ENCODE measurements at regions not wholly inside any gene's neighbourhood (a gene's known extent, or its start where the extent isn't known, plus 50 kb on each side); places are given as distances from the start of the nearest gene placed in this dataset.

- Histone ChIP-seq H3K27me3 (replicated peaks in 1 of 4; ENCODE audit: control insufficient read depth in 3 of 4, extremely low read depth in 1 of 4, insufficient read depth in 3 of 4, low read length in 3 of 4) (no peaks in the 10 kb centered on the region), H3K9ac (replicated peaks in 1 of 4; ENCODE audit: extremely low read depth in 1 of 4, low read depth in 3 of 4, low read length in 3 of 4) (no peak overlapping the region), H3K23me2 (ENCODE audit: low read depth, low read length) (no peaks in the 10 kb centered on the region), H4K20me1 (replicated peaks in 1 of 2; ENCODE audit: control insufficient read depth in 1 of 2, insufficient read depth in 2 of 2, low read length in 2 of 2) (no peaks in the 10 kb centered on the region), H3K79me2 (ENCODE audit: control insufficient read depth in 1 of 2, insufficient read depth in 2 of 2, low read length in 2 of 2) (no peaks in the 10 kb centered on the region), H3K56ac (replicated peaks; ENCODE audit: insufficient read length, low read depth, low read length) (peak overlapping the region; percentile 10), H2BK5ac (ENCODE audit: low read depth, low read length) (peak overlapping the region; percentile 88; the same call in 1 of the 2 replicates), H3K4ac (replicated peaks; ENCODE audit: insufficient read length, low read depth, low read length) (no peak overlapping the region), H3K4me3 (ENCODE audit: extremely low read depth in 1 of 4, insufficient read depth in 2 of 4, low read depth in 3 of 4, low read length in 4 of 4) (peak overlapping the region in 1 of 4 experiments; percentile 40; a peak in 1 of 8 replicates), H2BK12ac (ENCODE audit: low read depth, low read length) (peak overlapping the region; percentile 20; the same call in 1 of the 2 replicates), H3K79me1 (ENCODE audit: low read depth, low read length) (no peaks in the 10 kb centered on the region), H3K4me2 (ENCODE audit: insufficient read depth in 1 of 2, low read depth in 2 of 2, low read length in 2 of 2) (peak overlapping the region; percentile 24 to 25), H4K5ac (ENCODE audit: insufficient read length, low read depth, low read length) (peak overlapping the region; percentile 87), H2BK20ac (ENCODE audit: low read length) (peak overlapping the region; percentile 49; the same call in 1 of the 2 replicates), H2AK5ac (ENCODE audit: low read depth, low read length) (no peak overlapping the region), H4K8ac (ENCODE audit: extremely low read depth, insufficient read depth, low read length) (no peak overlapping the region), H3K4me1 (replicated peaks in 1 of 4; ENCODE audit: control insufficient read depth in 3 of 4, insufficient read depth in 4 of 4, low read length in 3 of 4) (peaks cover 0 to 5% (median 2%) of the 10 kb centered on the region in 4 experiments; a peak in 3 of 7 replicates), H3K36me3 (ENCODE audit: control insufficient read depth in 2 of 4, insufficient read depth in 4 of 4, low read length in 3 of 4) (peaks cover 0 to 8% (median 0%) of the 10 kb centered on the region in 4 experiments; a peak in 1 of 8 replicates), H3K14ac (ENCODE audit: insufficient read length) (no peak overlapping the region), H3K23ac (ENCODE audit: insufficient read length) (no peak overlapping the region), H3K27ac (ENCODE audit: low read depth, low read length) (peak overlapping the region; percentile 78), H3K18ac (ENCODE audit: extremely low read depth, low read length) (peak overlapping the region; percentile 53; the same call in 1 of the 2 replicates), H2AFZ (ENCODE audit: low read length) (no peak overlapping the region), H2BK15ac (ENCODE audit: low read length) (no peak overlapping the region), H2BK120ac (replicated peaks; ENCODE audit: low read depth, low read length) (peak overlapping the region; percentile 89), H3K9me3 (ENCODE audit: insufficient read depth in 2 of 2, low read depth in 1 of 2, low read length in 1 of 2) (no peaks in the 10 kb centered on the region; a peak in 1 of 4 replicates), H4K91ac (replicated peaks; ENCODE audit: insufficient read length, low read length) (peak overlapping the region; percentile 36)
- peak; percentile 98 for FAIRE-seq
- ChIA-PET CTCF (ENCODE audit: partially characterized antibody) (interaction anchor here (1.1 kb wide), 1 partner anchor 234 kb away, joined by 3 read pairs; no protein-coding TSS in a partner anchor), POLR2A (ENCODE audit: partially characterized antibody) (interaction anchor here (0.7 kb wide), 1 partner anchor 225 kb away, joined by 4 read pairs; no protein-coding TSS in a partner anchor)
- peak in 1 of 2 experiments; percentile 57 for DNase-seq (ENCODE audit: low read depth in 1 of 2, low spot score in 2 of 2)
- 27% methylated on average over 5 of the region's 5 CpGs; no CpG with 5 or more reads in 1 of the 2 experiments for WGBS, 2 experiments (ENCODE audit: extremely low coverage in 1 of 2, insufficient coverage in 1 of 2, insufficient read length in 1 of 2, insufficient replicate concordance in 2 of 2, low coverage in 1 of 2, low lambda C conversion rate in 2 of 2, missing lambda C conversion rate in 1 of 2)
- TF ChIP-seq HDAC2 (IDR thresholded peaks at IDR 0.05; ENCODE audit: borderline replicate concordance in 1 of 2, low read depth in 2 of 2, low read length in 2 of 2) (peak in 1 of 2 experiments; percentile 87; a peak in 1 of 4 replicates), GTF2F1 (IDR thresholded peaks at IDR 0.05; ENCODE audit: borderline replicate concordance, low read depth, low read length) (no peak), ASH2L (IDR thresholded peaks at IDR 0.05; ENCODE audit: low read length) (peak; percentile 88), RAD21 (IDR thresholded peaks at IDR 0.05 in 1 of 2, conservative IDR thresholded peaks at IDR 0.05 in 1 of 2; ENCODE audit: low read depth in 2 of 2, low read length in 2 of 2) (0 out of 4 replicates have a peak, but pooled peaks of 1 of the 2 experiments have one; percentile 1), USF2 (IDR thresholded peaks at IDR 0.05; ENCODE audit: low read length) (no peak), TEAD4 (IDR thresholded peaks at IDR 0.05; ENCODE audit: low read depth, low read length) (peak; percentile 97), POLR2AphosphoS5 (IDR thresholded peaks at IDR 0.05; ENCODE audit: low read depth, low read length) (no peak)
- TF ChIP-seq, protein P1, sequence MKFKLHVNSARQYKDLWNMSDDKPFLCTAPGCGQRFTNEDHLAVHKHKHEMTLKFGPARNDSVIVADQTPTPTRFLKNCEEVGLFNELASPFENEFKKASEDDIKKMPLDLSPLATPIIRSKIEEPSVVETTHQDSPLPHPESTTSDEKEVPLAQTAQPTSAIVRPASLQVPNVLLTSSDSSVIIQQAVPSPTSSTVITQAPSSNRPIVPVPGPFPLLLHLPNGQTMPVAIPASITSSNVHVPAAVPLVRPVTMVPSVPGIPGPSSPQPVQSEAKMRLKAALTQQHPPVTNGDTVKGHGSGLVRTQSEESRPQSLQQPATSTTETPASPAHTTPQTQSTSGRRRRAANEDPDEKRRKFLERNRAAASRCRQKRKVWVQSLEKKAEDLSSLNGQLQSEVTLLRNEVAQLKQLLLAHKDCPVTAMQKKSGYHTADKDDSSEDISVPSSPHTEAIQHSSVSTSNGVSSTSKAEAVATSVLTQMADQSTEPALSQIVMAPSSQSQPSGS (IDR thresholded peaks at IDR 0.05; ENCODE audit: low read length) = peak; percentile 86; the same call in 1 of the 2 replicates
Measured at GRCh38 chr6:97778290-97779038, 495.4 kb upstream of the MMS22L start.
